ENCODE measurements at regions not wholly inside any gene's neighbourhood (a gene's known extent, or its start where the extent isn't known, plus 50 kb on each side); places are given as distances from the start of the nearest gene placed in this dataset.

DNA sequence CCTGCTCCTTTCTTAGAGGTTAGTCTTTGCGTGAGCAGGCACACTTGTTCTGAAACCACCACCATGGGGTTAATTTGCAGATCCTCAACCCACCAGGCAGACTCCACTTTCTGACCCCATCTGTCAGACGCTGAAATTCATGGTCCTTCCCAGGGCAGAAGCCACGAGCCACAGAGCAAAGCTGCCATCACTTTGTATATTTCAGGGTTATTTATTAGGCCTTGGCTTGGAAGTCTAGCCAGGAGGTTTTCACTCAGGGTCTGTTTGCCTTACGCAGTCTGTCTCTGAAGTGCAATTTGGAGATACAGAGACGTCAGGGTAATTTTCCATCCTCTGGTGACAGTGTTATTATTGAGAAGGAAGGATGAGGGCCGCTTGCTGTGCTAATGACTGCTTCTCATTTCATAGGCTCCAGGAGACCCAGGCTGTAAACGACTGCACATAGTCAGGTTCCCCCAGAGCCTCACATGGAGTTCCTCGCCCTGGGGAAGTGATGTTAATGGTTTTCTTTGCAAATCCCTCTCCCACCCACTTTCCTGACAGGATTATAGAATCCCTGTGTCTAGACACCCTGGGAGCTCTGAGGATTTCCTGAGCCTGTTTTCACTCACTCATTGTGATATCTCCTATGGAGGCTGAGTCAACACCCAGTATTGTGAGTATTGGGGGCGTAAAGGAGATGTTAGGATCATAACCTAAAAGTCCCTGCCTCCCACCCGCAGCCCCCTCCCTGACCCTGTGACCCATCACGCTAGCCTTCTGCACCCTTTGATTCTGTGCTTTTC lies 269.0 kb downstream of the ABCC12 start:
- Histone ChIP-seq H3K27me3 (ENCODE audit: control insufficient read depth in 1 of 2, insufficient read depth in 2 of 2, low read length in 2 of 2) (no peaks in the 10 kb centered on the region; a peak in 1 of 5 replicates), H3K79me2 (ENCODE audit: insufficient read depth, low read length) (no peaks in the 10 kb centered on the region), H3K4me1 (ENCODE audit: insufficient read depth, low read length) (peaks cover 23% of the 10 kb centered on the region), H2AFZ (ENCODE audit: low read length) (no peak overlapping the region), H3K4me2 (ENCODE audit: low read depth, low read length) (no peak overlapping the region), H3K9me3 (ENCODE audit: low read length) (no peaks in the 10 kb centered on the region), H3K9ac (ENCODE audit: insufficient read depth, low read depth, low read length) (no peak overlapping the region), H4K20me1 (ENCODE audit: insufficient read depth, low read length) (no peaks in the 10 kb centered on the region), H3K36me3 (replicated peaks in 1 of 2; ENCODE audit: control insufficient read depth in 1 of 2, insufficient read depth in 2 of 2, low read length in 2 of 2) (no peaks in the 10 kb centered on the region), H3K27ac (ENCODE audit: extremely low read length, insufficient read depth, low read length) (no peak overlapping the region), H3K4me3 (replicated peaks in 1 of 3; ENCODE audit: insufficient read depth in 1 of 3, low read depth in 2 of 3, low read length in 3 of 3) (no peak overlapping the region)
- ATAC-seq (no peak), FAIRE-seq (no peak), DNase-seq (ENCODE audit: low spot score) (no peak)
- intact Hi-C loops (cut with micrococcal nuclease; ENCODE audit: unreplicated experiment) (no loop called here), in situ Hi-C loops (cut with HindIII; ENCODE audit: extremely low pct_ligation_motif_present, low pct_unique_long_range_greater_than_20kb) (no loop called here)
- ChIA-PET CTCF (ENCODE audit: low intra/inter-chr PET ratio, low total read pairs) (no interaction called here), POLR2A (no interaction called here)
- WGBS (ENCODE audit: low lambda C conversion rate) = 29% methylated on average over 11 of the region's 11 CpGs
- BruUV-seq (replicated peaks) = no TSS peak
- TF ChIP-seq JUND (CRISPR knock-in tag; IDR thresholded peaks at IDR 0.05) = no peak
- TF ChIP-seq, protein P1, sequence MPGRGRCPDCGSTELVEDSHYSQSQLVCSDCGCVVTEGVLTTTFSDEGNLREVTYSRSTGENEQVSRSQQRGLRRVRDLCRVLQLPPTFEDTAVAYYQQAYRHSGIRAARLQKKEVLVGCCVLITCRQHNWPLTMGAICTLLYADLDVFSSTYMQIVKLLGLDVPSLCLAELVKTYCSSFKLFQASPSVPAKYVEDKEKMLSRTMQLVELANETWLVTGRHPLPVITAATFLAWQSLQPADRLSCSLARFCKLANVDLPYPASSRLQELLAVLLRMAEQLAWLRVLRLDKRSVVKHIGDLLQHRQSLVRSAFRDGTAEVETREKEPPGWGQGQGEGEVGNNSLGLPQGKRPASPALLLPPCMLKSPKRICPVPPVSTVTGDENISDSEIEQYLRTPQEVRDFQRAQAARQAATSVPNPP (CRISPR knock-in tag; IDR thresholded peaks at IDR 0.05) = no peak
- TF ChIP-seq PAWR (CRISPR knock-in tag; IDR thresholded peaks at IDR 0.05; ENCODE audit: borderline replicate concordance) = no peak
- TF ChIP-seq CREB1 (IDR thresholded peaks at IDR 0.05) = no peak
- no peak for TF ChIP-seq CREB1 (CRISPR knock-in tag; IDR thresholded peaks at IDR 0.05)
- no peak for TF ChIP-seq ZBTB7A (CRISPR knock-in tag; IDR thresholded peaks at IDR 0.05)
- TF ChIP-seq ZSCAN21 (CRISPR knock-in tag; IDR thresholded peaks at IDR 0.05; ENCODE audit: borderline replicate concordance) = no peak
- TF ChIP-seq SRSF9 (IDR thresholded peaks at IDR 0.05; ENCODE audit: borderline replicate concordance, insufficient read depth, low read depth, low read length, poor library complexity, severe bottlenecking) = no peak
- TF ChIP-seq, protein P2, sequence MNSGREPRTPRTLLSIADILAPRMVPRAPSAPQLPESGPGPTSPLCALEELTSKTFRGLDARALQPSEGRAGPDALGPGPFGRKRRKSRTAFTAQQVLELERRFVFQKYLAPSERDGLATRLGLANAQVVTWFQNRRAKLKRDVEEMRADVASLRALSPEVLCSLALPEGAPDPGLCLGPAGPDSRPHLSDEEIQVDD (CRISPR knock-in tag; IDR thresholded peaks at IDR 0.05; ENCODE audit: borderline replicate concordance) = no peak
- no peak for TF ChIP-seq TBX2 (CRISPR knock-in tag; IDR thresholded peaks at IDR 0.05; ENCODE audit: borderline replicate concordance)
- no peak for TF ChIP-seq ZNF547 (CRISPR knock-in tag; IDR thresholded peaks at IDR 0.05)
- TF ChIP-seq, protein P3, sequence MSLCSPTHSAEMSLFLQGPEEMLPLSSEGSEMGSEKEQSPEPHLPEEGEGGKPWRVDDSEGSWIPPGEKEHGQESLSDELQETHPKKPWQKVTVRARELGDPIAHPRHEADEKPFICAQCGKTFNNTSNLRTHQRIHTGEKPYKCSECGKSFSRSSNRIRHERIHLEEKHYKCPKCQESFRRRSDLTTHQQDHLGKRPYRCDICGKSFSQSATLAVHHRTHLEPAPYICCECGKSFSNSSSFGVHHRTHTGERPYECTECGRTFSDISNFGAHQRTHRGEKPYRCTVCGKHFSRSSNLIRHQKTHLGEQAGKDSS (CRISPR knock-in tag; IDR thresholded peaks at IDR 0.05; ENCODE audit: borderline replicate concordance, low read depth) = no peak
- TF ChIP-seq, protein P4, sequence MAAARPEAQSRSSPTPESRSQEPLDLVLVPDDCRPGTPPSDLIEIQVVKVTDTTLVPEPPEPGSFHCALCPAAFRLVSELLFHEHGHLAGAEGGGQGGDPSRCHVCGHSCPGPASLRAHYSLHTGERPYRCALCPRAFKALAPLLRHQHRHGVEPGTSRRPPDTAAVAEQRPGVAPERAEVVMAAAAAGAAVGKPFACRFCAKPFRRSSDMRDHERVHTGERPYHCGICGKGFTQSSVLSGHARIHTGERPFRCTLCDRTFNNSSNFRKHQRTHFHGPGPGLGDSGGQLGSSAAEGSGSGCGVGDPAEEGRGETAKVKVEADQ (CRISPR knock-in tag; IDR thresholded peaks at IDR 0.05; ENCODE audit: borderline replicate concordance) = no peak
- TF ChIP-seq ZNF230 (CRISPR knock-in tag; IDR thresholded peaks at IDR 0.05) = no peak
- TF ChIP-seq, protein P5, sequence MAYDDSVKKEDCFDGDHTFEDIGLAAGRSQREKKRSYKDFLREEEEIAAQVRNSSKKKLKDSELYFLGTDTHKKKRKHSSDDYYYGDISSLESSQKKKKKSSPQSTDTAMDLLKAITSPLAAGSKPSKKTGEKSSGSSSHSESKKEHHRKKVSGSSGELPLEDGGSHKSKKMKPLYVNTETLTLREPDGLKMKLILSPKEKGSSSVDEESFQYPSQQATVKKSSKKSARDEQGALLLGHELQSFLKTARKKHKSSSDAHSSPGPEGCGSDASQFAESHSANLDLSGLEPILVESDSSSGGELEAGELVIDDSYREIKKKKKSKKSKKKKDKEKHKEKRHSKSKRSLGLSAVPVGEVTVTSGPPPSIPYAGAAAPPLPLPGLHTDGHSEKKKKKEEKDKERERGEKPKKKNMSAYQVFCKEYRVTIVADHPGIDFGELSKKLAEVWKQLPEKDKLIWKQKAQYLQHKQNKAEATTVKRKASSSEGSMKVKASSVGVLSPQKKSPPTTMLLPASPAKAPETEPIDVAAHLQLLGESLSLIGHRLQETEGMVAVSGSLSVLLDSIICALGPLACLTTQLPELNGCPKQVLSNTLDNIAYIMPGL (CRISPR knock-in tag; IDR thresholded peaks at IDR 0.05; ENCODE audit: borderline replicate concordance in 1 of 2, low read depth in 1 of 2) = no peak
- TF ChIP-seq FOXM1 (CRISPR knock-in tag; IDR thresholded peaks at IDR 0.05) = no peak
- no peak for TF ChIP-seq HDAC6 (IDR thresholded peaks at IDR 0.05; ENCODE audit: low read depth, low read length)
